HUDEP-2 (cell line): ENCODE measurements at regions not wholly inside any gene's neighbourhood (a gene's known extent, or its start where the extent isn't known, plus 50 kb on each side); places are given as distances from the start of the nearest gene placed in this dataset.

Source experiments
- DNase-seq, 76 experiments: peaks; one replicate each; lab custom pipeline; 2025; ENCODE audit not compliant: unreplicated experiment in 76 of 76; lab: John Stamatoyannopoulos, UW

DNA sequence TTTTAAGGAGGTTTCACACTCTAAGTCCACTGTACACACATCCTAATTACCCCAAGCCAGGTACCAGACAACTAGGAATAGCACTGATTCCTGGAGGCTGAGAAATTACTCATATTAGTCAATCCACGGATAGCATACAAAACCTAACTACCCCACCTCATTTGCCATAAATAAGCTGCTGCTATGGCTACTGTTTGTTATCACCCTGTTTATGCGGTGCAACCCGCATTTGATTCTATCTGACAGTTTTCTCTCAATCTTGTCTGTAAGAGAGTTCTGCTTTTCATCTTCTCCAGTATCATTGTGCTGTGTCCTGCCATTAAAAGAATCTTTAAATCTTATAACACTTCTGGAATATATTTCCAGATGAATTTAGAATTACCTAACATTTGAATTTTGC, 1496.5 kb downstream of the PLA2G4A start:
- no peak for DNase-seq

DNA sequence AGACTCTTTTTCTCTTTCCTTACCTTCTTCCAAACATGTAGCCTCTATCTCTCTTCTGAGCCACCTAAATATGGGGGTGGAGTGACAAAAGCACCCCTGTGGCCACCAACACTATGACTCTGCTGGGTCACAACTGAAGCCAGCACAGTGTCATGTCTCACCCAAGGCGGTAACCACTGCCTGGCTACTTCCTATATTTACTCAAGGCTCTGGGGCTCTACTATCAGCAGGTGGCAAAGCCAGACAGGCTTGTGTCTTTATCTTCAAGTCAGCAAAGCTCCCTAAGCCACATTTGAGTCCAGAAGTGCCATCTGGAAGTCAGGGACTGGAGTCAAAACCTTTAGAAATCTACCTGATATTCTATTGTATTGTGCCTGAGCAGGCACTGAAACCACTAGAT, 1515.2 kb downstream of the PLA2G4A start:
- DNase-seq, result peak in 22 of 76 experiments; percentile 6 to 84 (median 64)

DNA sequence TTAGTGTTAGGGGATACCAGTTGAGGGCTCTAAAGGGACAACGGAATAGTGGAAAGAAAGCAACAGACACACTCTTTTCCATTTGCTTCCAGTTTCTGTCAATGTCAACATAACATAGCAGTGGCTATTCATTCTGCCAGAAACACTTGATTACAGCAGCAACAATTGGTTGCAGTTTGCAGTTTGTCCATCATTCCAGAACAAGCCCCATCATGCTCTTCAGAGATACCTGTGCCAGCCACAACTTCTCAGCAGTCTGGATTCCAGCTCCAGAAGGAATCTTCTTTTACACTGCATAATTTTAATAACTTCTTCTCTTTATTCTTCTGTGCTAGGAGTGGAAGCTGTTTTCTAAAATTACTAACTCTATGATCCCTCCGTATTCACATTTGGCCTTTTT, 1521.4 kb downstream of the PLA2G4A start:
- no peak for DNase-seq

DNA sequence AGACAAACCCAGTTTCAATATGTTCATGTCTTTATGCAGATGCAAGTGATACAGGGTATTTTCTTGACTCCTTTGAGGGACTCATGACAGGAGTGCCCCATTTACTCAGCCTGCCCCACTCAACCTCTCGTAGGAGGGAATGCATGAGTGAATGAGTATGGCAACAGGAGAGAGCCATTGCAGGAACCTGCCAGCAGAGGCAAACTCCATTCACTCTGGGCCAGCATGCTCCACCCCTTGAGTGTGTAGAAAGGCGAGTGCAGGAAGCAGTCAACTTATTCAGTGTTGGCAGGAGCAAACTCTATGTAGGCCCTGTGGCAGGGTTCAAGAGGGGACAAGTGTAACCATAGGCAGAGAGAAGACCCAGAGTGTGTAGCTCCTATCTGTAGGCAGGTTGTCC, 1526.3 kb downstream of the PLA2G4A start:
- DNase-seq, result no peak

DNA sequence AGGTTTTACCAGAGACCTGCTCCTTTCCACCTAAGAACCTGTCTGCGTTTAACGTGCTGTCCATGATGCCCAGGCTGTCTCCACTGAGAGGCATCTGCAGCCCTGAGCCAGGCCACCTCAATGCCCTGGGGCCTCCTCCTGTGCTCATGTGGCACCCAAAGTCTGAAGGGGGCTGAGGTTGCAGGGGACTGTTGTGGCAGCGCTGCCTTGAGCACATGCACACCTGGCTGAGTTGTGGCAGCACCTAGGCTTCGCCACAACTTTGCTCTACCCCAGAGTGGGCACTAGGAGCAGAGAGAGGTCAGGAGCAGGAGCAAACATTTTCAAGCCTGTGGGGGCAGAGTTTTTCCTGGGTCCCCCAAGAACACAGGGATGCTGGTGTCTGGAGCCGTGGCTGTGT, 1527.1 kb downstream of the PLA2G4A start:
- no peak for DNase-seq

DNA sequence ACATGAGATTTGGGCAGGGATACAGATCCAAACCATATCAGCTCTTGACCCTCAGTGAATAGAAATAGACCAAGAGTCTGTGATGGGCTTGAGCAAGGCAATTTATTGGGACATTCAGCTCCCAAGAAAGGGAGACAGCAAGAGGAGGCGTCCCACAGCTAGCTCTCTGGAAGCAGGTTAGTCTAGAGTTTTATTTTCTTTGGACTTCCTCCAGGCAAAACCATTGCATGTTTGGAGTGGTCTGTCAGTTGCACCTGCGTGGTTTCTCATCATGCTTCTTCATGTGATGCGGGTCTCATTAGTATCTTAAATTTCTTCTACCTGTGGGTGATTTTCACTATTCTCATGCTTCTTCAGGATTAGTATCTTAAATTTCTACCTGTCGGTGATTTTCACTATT, 1530.6 kb downstream of the PLA2G4A start:
- DNase-seq, result no peak

DNA sequence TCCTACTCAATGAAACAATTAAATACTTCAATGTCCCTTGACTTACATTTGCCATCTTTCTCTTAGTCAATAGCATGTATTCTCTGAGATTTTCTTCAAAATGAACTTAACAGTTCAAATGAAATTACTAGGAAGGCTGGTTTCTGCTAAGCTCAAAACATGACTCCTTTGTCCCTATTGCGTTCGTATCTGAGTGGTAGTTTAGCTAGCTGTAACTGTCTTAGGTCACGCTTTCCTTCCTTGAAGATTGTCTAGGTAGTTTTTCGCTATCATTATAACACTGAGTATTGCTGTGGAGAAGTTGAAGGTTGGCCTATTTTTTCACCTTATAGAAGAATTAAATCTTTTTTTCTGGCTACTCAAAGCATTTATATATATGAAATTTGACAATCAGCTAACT, 1535.2 kb downstream of the PLA2G4A start:
- no peak for DNase-seq

DNA sequence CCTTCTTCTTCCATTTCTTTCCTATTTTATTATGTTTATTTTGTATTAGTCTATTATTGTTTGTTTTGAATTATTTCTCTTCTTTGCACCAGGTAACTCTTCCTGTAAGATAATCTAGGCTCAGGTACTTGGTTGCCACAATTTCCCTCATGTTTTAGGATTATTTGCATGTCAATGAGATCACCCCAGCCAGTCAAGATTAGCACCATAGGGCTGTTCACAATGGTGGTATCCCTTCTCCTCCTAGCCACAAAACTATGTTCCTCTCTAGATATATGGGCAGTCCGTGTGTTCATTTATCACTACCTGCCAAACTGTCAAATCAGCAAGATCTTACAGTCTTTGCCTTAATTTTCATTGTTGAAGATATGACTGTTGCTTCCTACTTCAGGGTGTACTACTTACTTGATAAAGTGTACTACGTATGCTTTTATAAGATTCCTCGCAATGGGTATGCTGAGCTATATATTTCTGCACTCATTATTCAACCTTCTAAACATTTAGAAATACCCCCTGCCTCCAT, 1536.2 kb downstream of the PLA2G4A start:
- DNase-seq, result no peak

DNA sequence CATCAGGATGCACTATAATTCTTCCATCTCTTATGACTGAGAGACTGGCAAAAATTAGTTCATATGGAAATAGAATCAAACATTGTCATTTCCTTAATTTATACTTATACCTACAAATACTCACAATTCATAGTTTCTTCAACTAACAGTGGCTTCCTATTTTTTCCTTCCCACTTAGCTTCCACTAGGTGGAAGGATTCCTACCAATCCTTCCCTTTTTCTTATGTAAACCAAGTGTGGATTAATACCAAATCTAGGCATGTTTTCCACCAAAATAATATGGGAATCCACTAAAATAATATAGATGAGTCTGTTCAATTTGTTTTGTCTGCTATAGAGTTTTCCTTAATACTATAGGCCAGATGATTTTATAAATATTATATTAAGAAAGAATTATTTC, 1537.1 kb downstream of the PLA2G4A start:
- DNase-seq, result no peak

DNA sequence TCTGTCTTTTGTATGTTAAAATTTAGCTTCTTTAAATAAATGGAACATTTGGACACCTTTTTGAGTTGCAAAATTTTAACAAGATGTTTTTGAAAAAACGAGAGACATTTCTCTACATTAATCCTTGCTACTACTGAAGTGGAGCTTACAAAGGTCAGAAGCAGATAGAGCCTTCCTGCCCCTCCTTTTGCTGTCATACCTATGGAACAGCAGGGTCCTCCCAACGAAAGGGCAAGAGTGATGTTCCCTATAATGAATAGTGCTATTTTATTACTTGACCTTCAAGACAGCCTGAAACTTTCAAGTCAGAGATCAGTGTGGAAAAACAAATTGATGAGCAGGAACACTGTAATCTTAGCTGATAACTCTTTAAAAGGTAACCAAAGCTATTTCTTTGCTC, 1538.9 kb downstream of the PLA2G4A start:
- no peak for DNase-seq

DNA sequence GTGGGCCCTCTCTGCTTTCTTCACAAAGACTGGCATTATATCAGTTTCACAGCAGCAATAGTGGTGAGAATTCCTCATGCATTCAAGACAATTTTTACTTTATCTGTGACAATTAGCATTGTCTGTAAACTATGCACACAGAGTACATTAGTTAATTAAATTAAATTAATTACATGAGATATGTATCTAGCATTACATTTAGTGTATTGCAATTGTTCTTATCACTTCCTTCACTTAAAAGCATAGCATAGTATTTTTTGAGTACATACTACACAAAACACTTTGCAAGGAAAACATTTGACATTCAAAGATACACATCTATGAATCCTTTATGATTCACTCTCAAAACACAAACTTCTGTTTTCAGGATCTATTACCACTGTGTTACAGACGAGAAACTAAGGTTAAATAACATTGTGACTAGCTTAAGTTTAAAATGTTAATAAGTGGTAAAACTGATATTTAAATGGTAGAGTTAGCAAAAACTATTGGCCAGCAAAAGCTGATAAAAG, 1542.6 kb downstream of the PLA2G4A start:
- no peak for DNase-seq

DNA sequence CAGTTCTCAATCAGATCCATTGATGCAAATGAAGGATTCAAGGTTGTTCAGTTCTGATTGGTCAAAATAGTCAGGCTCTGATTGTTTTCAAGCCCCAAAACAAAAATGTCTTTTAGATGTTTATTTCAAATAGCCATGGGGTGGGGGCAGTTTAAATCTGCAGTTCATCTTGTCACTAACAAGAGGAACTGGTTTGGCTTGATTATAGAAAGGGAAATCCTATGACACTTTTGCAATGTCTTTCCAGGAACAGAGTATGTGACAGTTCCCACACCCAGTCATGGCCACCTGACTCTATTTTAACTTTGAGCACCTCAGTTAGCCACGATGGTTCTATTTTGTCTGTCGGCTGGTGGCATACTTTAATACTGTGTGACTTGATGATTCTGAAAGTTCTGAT, 1544.1 kb downstream of the PLA2G4A start:
- no peak for DNase-seq

DNA sequence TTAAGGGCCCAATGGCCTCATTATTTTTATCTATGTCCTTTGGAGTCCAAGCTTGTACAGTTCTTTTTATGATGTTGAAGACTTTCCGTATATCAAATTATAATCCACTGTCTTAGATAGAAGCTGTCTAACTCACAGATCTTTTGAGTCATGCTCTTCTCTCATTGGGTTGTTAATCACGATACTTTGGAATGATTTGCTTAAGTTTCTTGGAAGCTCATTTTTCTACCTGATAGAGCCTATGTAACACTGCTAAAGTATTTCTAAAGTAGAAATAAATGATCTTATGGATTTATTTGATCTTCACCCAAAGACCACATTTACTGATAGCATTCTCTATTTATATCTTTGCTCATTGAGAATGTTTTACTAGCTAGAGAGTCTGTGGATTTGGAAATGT, 1554.1 kb downstream of the PLA2G4A start:
- no peak for DNase-seq

DNA sequence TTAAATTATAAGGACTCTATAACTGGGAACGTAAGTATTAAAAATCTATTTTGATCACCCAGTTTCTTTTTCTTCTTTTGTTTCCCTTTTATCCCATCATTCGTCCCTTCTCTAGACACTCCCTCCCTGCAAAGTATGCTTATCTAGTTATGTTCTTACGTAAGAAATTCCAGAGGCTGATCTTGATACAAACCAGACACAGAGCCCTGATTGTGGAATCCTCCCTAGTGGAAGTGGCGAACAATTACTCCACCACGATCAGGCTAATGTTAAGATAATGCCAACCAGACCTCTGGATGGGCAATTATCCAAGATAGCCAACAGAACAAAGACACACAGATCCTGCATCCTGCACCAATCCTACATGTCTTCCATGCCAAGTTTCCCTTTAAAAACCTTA, 1557.4 kb downstream of the PLA2G4A start:
- DNase-seq, result no peak

DNA sequence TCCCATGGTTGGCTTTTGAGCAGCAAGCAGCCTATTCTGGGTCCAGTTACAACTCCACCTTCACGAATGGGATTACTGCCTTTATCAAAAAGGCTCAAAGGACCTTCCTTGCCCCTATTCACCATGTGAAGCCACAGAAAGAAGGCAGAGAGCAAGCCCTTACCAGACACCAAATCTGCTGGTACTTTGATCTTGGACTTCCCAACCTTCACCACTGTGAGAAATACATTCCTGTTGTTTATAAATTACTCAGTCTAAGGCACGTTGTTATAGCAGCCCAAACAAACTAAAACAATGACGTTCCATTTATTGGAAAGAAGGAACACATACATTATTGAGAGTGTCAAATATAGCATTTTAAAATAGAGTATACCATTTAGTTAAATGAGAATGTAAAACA, 1557.9 kb downstream of the PLA2G4A start:
- no peak for DNase-seq

DNA sequence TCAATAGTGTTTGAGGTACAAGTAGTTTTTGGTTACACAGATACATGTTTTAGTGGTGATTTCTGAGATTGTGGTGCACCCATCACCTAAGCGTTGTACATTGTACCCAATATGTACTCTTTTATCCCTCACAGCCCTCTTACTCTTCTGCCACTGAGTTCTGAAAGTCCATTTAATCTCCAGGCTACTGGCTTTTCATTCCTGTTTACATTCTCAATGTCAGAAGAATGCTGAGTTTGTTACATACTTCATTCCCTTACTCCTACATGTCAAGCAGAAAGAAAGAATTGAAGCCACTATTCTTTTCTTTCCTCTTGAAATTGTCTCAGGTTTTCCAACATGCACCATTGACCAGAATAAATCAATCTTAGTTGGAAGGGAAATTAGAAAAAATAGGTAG, 1565.9 kb downstream of the PLA2G4A start:
- no peak for DNase-seq

DNA sequence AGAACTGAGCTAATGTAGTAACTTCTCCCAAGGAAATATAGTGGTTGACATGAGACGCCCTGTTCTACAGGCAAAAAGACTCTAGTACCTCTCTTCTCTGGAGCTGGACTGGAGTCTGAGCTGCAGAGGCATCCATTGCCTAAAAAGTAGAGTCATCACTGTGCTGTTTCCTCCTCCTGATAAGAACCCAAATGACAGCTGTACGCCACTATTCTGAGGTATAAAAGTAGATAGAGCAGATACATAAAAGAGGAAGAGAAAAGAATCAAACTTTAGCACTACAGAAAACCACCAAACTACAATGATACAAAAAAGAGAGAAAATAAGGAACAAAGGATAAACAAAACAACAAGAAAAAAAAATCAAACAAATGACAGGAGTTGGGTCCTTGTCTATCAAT, 1568.8 kb downstream of the PLA2G4A start:
- DNase-seq, result no peak

DNA sequence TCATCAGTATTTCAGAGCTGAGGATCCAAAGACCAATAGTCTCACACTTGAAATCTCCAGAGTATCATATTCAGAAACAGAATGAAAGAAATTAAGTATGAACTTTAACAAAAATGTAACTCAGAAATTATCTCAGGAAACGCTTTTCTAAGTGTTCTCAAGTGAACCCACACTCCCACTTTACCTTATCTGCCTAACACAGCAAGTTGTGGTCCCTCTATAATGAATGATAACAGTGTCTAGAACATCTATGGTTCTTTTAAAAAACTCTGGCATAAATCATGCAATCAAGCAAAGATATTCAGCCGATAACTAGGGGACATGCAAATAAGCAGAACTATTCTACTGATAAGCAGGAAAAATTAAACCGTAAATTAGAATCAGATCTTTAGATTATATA, 1574.2 kb downstream of the PLA2G4A start:
- peak in 14 of 76 experiments; percentile 20 to 82 (median 55) for DNase-seq

DNA sequence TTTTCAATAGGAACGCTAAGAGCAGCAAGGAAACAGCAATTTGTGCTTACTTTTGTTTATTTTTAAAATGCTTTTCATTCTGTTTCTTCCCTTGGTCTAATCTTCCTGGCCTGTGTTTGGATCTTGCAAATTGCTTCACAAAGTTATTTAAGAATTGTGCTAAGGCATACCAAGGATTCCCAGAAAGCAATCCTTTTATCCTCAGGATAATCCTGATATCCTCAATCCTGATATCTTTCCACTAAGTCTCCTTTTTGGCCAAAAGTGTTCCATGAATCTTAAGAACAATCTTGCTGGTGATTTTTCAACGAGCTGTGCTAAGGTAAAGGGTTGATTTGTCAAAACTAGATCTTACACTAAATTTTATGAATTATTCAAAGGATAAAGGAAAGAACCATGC, 1577.9 kb downstream of the PLA2G4A start:
- no peak for DNase-seq

DNA sequence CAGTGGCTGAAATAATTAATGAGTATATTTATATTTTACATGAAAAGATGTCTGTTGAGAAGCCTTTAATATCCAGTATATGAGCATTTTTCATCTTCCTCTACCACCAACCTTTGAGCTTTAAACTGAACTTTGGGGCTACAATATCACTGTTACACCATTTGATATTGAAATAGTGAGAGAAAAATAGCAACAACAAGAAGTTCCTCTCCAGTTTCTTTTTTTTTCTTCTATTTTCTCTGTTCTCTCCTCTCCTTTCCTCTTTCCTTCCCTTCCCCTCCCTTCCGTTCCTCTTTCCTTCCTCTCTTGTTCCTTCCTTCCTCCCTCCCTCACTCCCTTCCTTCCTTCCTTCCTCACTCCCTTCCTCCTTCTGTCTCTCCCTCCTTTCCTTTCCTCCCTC, 1591.4 kb downstream of the PLA2G4A start:
- DNase-seq, result no peak

DNA sequence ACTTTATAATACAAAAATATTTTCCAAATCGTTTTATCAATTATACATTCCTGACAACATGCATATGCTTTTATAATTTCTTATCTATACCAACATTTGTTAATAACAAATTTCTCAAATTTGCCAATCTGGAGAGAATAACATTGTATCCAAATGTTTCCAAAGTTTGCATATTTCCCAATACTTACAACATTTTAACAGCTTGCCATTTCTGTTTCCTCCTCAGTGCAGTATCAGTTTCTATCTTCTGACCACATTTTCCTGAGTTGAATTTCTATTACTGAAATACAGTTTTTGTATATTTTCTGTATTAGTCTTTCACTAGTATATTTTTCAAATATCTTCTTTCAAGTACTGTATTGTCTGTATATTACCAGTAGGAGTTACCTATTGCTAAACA, 1594.3 kb downstream of the PLA2G4A start:
- DNase-seq, result no peak

DNA sequence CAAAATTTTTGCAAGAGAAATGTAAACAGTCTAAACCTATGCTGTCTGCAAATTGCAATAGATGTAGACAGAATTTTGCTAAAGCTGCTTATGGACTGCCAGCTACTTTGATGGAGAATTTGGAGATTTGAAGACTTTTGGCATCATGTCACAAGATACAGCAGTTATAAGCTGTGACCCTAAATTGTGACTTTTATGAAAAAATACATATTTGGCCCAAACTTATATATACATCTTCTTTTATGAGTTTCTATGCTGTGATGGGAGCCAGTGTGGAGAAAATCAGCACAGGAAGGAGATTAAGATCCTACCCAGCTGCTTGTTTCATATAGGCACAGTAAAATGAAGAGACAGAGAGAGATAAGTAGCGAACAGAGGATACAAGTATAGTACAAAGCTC, 1595.4 kb downstream of the PLA2G4A start:
- DNase-seq, result no peak

DNA sequence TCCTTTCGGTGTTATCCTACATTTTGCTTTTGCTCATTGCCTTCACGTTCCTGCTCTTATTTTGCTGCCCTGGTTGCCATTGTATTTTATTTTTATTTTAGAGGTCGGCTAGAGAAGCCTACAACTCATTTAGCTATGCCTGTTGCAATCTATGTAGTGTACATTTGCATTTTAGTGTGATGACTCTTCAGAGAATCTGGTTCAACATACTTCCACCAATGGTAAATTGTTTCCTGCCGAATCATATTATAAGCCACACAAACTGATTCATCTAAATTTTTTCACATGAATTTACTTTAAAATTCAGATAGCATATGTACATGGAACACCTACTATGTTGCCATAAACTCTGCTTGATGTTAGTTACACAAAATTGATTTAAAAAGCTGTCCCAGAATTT, 1596.9 kb downstream of the PLA2G4A start:
- no peak for DNase-seq
